ENCODE measurements at regions not wholly inside any gene's neighbourhood (a gene's known extent, or its start where the extent isn't known, plus 50 kb on each side); places are given as distances from the start of the nearest gene placed in this dataset.

DNA sequence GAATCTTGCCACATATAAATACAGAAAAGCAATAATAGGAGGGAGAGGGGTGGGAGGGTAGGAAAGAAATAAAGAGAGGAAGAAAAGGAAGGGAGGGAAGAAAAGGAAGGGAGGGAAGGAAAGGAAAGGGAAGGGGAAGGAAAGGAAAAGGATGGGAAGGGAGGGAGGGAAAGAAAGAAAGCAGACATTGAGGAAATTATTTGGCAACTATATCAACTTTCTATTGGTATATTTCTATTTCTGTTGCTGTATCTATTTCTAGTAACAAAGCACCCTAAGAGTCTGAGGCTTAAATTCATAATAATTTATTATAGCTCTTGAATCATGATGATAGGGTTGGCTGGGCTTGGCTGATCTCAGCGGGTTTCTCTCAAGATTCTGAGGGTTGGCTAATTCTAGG, 648.0 kb downstream of the CCDC85A start:
- TF ChIP-seq POLR2A (IDR thresholded peaks at IDR 0.05) (no peak), CTCF (IDR thresholded peaks at IDR 0.05) (no peak)
